MM.1S (cell line): ENCODE measurements at regions not wholly inside any gene's neighbourhood (a gene's known extent, or its start where the extent isn't known, plus 50 kb on each side); places are given as distances from the start of the nearest gene placed in this dataset.

Experiments
- DNase-seq: peaks from one replicate; pipeline ENCODE4 v3.0.0-alpha.2; 2015
- H2AFZ ChIP-seq: fragments of 300-600 bp; sonication (generic); 2 replicates; pipeline ENCODE4 v1.6.0; 2016; ENCODE audit warnings: antibody characterized with exemption, low read length
- H3F3A ChIP-seq: fragments of 300-600 bp; sonication (generic); 2 replicates; pipeline ENCODE4 v1.6.1; 2016; ENCODE audit warnings: mild to moderate bottlenecking, antibody characterized with exemption, low read length, moderate library complexity, mixed read lengths; ENCODE audit not compliant: insufficient read depth
- H3K27ac ChIP-seq: fragments of 300-600 bp; sonication (generic); 2 replicates; pipeline ENCODE4 v1.5.1; 2016; ENCODE audit warnings: mild to moderate bottlenecking, low read length
- H3K27me3 ChIP-seq: fragments of 300-600 bp; sonication (generic); replicated peaks from 2 replicates; pipeline ENCODE4 v1.6.0; 2016; ENCODE audit warnings: low read length; ENCODE audit not compliant: insufficient read depth
- H3K36me3 ChIP-seq: fragments of 300-600 bp; sonication (generic); replicated peaks from 2 replicates; pipeline ENCODE4 v1.6.1; 2016; ENCODE audit warnings: mild to moderate bottlenecking, low read length, mixed read lengths; ENCODE audit not compliant: insufficient read depth
- H3K4me1 ChIP-seq: fragments of 300-600 bp; sonication (generic); 2 replicates; pipeline ENCODE4 v1.6.1; 2016; ENCODE audit warnings: low read length, mixed read lengths
- H3K4me2 ChIP-seq: fragments of 300-600 bp; sonication (generic); 2 replicates; pipeline ENCODE4 v1.6.0; 2016; ENCODE audit warnings: low read depth, low read length
- H3K4me3 ChIP-seq: fragments of 300-600 bp; sonication (generic); 2 replicates; pipeline ENCODE4 v1.5.1; 2016; ENCODE audit warnings: low read length, mixed read lengths
- H3K79me2 ChIP-seq: fragments of 300-600 bp; sonication (generic); 2 replicates; pipeline ENCODE4 v1.6.1; 2016; ENCODE audit warnings: mixed run types, low read length, mixed read lengths
- H3K9ac ChIP-seq: fragments of 300-600 bp; sonication (generic); 2 replicates; pipeline ENCODE4 v1.6.1; 2016; ENCODE audit warnings: low read length, mixed read lengths
- H3K9me2 ChIP-seq: fragments of 300-600 bp; sonication (generic); replicated peaks from 2 replicates; pipeline ENCODE4 v1.6.1; 2016; ENCODE audit warnings: mild to moderate bottlenecking, low read length, mixed read lengths; ENCODE audit not compliant: insufficient read depth
- H3K9me3 ChIP-seq: fragments of 300-600 bp; sonication (generic); replicated peaks from 2 replicates; pipeline ENCODE4 v1.6.1; 2016; ENCODE audit warnings: mild to moderate bottlenecking, low read length, mixed read lengths; ENCODE audit not compliant: insufficient read depth
- H4K20me1 ChIP-seq: fragments of 300-600 bp; sonication (generic); 2 replicates; pipeline ENCODE4 v1.6.1; 2016; ENCODE audit warnings: mild to moderate bottlenecking, low read length, moderate library complexity, mixed read lengths; ENCODE audit not compliant: insufficient read depth
- EZH2 ChIP-seq: fragments of 300-600 bp; sonication (generic); optimal IDR thresholded peaks from 2 replicates; pipeline ENCODE3; 2017; ENCODE audit warnings: low read depth, mild to moderate bottlenecking, antibody characterized with exemption, low read length, mixed read lengths
- EZH2phosphoT487 ChIP-seq: fragments of 300-600 bp; sonication (generic); IDR thresholded peaks from 2 replicates; pipeline ENCODE4 v1.6.1; 2018; ENCODE audit warnings: antibody characterized with exemption, low read length
- TF ChIP-seq, protein P1 (sequence below): fragments of 300-600 bp; sonication (generic); IDR thresholded peaks from 2 replicates; pipeline ENCODE4 v1.5.1; 2016; ENCODE audit warnings: antibody characterized with exemption, low read length, mixed read lengths

DNA sequence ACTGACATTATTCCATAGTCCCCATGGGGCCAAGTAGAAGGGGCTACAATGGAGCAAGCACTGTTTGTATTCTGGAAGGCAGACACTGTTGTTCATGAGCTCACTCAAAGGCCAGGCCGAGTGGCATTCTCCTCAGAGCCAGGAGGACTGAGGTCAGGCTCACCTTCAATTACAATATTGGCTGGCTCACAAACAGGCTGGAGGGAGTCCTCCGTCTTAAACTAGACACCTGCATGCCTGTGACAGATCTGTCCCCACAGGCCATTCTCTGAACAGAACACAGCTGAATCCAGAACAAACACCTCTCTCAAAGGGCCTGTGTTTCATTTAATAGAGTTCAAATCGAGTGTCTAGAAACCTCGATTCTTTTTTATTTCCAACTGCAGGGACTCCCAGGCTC, 347.4 kb upstream of the PPP2R3A start:
- no peaks in the 10 kb centered on the region for H3K27me3 ChIP-seq
- H3K27ac ChIP-seq: no peak overlapping the region
- H3K36me3 ChIP-seq: no peaks in the 10 kb centered on the region
- no peak overlapping the region for H2AFZ ChIP-seq
- DNase-seq: no peak
- H3K79me2 ChIP-seq: no peaks in the 10 kb centered on the region
- TF ChIP-seq, protein P1, sequence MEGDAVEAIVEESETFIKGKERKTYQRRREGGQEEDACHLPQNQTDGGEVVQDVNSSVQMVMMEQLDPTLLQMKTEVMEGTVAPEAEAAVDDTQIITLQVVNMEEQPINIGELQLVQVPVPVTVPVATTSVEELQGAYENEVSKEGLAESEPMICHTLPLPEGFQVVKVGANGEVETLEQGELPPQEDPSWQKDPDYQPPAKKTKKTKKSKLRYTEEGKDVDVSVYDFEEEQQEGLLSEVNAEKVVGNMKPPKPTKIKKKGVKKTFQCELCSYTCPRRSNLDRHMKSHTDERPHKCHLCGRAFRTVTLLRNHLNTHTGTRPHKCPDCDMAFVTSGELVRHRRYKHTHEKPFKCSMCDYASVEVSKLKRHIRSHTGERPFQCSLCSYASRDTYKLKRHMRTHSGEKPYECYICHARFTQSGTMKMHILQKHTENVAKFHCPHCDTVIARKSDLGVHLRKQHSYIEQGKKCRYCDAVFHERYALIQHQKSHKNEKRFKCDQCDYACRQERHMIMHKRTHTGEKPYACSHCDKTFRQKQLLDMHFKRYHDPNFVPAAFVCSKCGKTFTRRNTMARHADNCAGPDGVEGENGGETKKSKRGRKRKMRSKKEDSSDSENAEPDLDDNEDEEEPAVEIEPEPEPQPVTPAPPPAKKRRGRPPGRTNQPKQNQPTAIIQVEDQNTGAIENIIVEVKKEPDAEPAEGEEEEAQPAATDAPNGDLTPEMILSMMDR: no peak
- TF ChIP-seq EZH2: no peak
- TF ChIP-seq EZH2phosphoT487: no peak
- no peaks in the 10 kb centered on the region for H3K9me2 ChIP-seq
- no peaks in the 10 kb centered on the region for H3F3A ChIP-seq
- no peak overlapping the region for H3K4me3 ChIP-seq
- H3K9ac ChIP-seq: no peak overlapping the region
- H3K4me2 ChIP-seq: no peak overlapping the region
- no peaks in the 10 kb centered on the region for H3K9me3 ChIP-seq
- H3K4me1 ChIP-seq: no peaks in the 10 kb centered on the region
- no peaks in the 10 kb centered on the region for H4K20me1 ChIP-seq

DNA sequence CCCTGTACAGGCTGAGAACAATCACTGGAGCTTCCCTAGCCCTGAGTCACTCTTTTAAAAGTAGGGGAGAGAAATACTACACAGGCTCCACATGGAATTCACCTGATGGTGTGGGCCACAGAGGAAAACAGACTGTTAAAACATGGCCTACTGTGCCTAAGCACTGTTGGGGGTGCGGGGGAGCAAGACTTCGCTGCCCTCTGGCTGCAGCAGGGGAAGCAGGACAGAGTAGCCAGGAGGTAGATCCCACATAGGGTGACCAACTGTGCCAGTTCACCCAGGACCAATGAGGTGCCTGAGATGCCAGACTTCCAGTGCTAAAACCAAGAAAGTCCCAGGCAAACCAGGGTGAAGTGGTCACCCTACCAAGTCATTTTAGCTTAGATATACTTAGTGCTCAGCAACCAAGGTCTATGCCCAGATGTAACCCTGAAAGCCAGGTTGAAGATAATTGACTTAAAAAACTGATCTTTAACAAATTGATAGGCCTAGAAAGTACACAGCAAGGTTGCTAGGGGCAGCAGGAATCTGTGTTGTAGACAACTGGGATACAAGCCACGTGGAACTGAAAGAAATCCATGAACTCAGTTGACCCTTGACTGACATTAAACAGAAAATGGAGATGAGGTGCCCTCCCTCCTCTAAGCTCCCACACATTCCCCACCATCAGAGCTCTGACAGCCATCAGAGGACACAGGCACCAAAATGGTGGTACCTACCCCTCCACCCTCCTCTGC, 344.2 kb upstream of the PPP2R3A start:
- TF ChIP-seq, protein P1: no peak
- TF ChIP-seq EZH2: no peak
- TF ChIP-seq EZH2phosphoT487: no peak
- H3K4me1 ChIP-seq: no peaks in the 10 kb centered on the region

DNA sequence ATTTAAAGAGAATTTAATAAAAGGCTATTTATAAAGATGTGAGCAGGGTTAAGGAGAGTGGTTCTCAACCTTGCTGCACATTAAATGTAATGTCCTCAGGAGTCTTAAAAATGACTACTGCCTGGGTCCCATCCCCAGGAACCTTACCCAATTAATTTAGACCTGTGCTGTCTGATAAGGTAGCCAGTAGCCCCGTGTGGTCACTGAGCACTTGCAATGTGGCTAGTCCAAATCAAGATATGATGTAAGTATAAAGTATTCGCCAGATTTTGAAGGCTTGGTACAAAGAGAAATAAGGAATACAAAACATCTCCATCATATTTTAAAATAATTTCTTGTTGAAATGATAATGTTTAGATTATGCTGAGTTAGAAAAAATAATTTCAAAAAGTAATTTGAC, 343.3 kb upstream of the PPP2R3A start:
- no peaks in the 10 kb centered on the region for H3K4me1 ChIP-seq
- H3K27ac ChIP-seq: no peak overlapping the region

More for the DNA sequence above, 344.2 kb upstream of the PPP2R3A start:
- no peaks in the 10 kb centered on the region for H3K36me3 ChIP-seq
- H3F3A ChIP-seq: no peaks in the 10 kb centered on the region
- no peaks in the 10 kb centered on the region for H3K9me3 ChIP-seq
- H3K79me2 ChIP-seq: no peaks in the 10 kb centered on the region
- H3K9ac ChIP-seq: no peak overlapping the region
- no peak overlapping the region for H3K4me2 ChIP-seq
- DNase-seq: no peak
- H3K27me3 ChIP-seq: no peaks in the 10 kb centered on the region
- H3K9me2 ChIP-seq: no peaks in the 10 kb centered on the region
- H3K27ac ChIP-seq: no peak overlapping the region
- H4K20me1 ChIP-seq: no peaks in the 10 kb centered on the region
- H2AFZ ChIP-seq: no peak overlapping the region
- H3K4me3 ChIP-seq: no peak overlapping the region

More for the DNA sequence above, 343.3 kb upstream of the PPP2R3A start:
- H3K9me3 ChIP-seq: no peaks in the 10 kb centered on the region
- no peaks in the 10 kb centered on the region for H3K79me2 ChIP-seq
- H3F3A ChIP-seq: no peaks in the 10 kb centered on the region
- no peak overlapping the region for H3K4me2 ChIP-seq
- H4K20me1 ChIP-seq: no peaks in the 10 kb centered on the region
- H3K9ac ChIP-seq: no peak overlapping the region
- DNase-seq: no peak
- no peak overlapping the region for H2AFZ ChIP-seq
- no peaks in the 10 kb centered on the region for H3K27me3 ChIP-seq
- H3K9me2 ChIP-seq: no peaks in the 10 kb centered on the region
- no peak overlapping the region for H3K4me3 ChIP-seq
- no peaks in the 10 kb centered on the region for H3K36me3 ChIP-seq
- TF ChIP-seq EZH2phosphoT487 (no peak), EZH2 (no peak)
- TF ChIP-seq, protein P1: no peak
